ENCODE measurements at regions not wholly inside any gene's neighbourhood (a gene's known extent, or its start where the extent isn't known, plus 50 kb on each side); places are given as distances from the start of the nearest gene placed in this dataset.

DNA sequence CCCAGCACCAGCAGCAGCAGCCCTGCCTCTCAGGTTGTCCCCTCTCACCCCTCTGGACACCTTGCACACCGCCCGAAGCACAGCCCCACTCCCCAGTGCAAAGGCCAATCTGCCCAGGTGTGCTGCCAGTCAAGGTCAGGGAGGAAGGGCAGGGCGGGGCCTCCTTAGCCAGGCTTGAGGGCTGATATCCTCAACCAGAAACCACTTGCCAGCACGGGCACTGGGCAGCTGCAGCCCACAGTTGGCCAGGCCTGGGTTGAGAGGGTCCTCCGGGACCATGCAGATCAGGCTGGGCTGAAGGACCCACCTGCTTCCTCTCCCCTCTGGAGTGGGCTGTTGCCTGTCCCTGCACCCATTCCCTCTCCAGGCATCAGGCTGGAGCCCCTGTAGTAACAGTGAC lies 588.3 kb downstream of the NPHP4 start:
- no peak for DNase-seq

- no peak for DNase-seq
These were observed 589.6 kb downstream of the NPHP4 start for GRCh38 chr1:5402618-5403017.

DNA sequence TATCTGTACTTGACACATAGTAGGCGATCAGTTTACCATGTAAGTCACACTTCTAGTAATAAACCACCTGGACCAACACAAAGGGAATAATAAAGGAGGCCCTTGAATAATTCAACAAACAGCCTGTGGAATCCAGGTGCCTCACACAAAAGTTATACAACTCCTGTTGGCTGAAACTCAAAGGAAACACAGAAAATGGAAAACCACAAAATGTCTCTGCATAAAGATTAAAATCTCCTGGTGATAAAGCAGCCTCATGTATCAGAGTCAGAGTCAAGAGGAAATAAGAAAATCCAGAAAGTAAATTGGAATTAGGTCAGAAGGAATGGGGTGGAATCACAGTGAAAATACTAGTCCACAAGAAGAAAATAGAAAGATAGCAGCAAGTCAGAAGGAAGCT lies 592.5 kb downstream of the NPHP4 start:
- no peak for DNase-seq

DNA sequence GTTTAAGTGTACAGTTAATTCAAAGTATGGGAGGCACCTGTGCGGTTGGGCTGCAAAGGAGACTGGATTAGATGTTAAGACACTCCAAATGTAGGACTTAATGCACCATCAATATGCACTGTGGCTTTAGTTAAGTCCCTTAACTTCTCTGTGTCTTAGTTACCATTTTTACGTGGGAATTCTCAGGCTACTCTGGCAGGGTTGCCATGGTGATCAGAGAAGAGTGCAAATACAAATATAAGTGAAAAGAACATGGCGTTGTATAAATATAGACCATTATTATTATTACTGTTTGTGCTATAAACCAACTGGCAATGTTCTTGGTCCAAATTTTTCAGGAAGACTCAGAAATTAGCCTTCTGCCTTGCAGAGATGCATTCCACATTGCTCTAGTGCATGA lies 595.6 kb downstream of the NPHP4 start:
- DNase-seq = no peak

- peak; percentile 57 for DNase-seq
These were observed 598.1 kb downstream of the NPHP4 start for GRCh38 chr1:5394111-5394510.

DNA sequence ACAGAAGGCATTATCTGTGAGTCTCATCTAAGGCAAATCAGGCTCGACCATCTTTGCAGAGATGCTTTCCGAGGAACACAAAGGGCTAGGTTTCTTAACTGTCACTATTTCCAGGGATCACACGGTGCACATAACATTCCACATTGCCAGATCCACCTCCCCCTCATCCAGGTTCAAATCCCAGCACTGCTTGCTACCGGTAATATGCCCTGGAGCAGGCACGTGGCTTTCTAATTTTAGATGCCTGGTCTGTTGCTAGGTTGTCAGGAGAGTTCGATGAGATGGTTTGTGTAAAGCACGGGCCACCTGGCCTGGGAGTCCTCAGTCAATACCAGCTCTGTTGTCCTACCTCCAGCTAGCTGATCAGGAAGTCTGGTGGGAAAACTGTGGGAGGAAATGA lies 598.6 kb downstream of the NPHP4 start:
- no peak for DNase-seq

GRCh38 chr1:5393146-5393545 lies 599.1 kb downstream of the NPHP4 start:
- no peak for DNase-seq

GRCh38 chr1:5391725-5392124 lies 600.5 kb downstream of the NPHP4 start:
- DNase-seq = no peak

- DNase-seq = peak; percentile 23
These were observed 601.7 kb downstream of the NPHP4 start for GRCh38 chr1:5390504-5390903.

DNA sequence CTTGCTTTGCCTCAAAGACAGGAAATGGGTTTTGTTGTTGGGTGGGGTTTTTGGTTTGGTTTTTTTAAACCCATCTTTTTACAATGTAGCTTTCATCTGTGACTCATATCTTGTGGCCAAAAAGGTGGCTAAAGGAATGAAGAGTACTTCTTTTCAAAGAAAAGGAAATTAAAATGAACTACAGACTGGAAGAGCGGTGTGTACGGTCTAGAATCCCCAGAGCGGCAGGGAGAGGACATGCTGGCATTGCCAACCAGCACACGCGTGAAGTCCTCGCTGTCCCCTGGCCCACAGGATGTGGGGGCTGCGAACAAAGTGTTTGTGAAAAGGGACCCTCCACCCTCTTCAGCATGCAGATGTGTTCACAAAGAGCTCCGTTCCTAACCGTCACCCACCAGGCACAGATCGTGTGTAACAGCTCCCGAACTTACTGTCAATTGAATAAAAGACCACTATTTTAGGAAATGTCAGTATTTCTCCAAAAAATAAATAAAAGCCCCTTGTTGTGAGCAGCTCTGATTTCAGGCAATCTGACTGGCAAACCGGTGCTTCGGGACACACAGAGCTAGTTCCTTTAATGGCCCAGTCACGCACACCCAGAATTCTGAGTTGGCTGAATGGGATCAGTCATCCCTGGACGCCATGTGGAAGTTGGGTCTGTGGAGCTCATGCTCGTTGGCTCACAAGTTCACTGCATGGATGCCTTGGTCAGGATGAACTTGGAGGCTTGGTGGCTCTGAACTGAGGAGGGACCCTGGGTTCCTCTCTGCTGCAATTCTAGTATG lies 602.9 kb downstream of the NPHP4 start:
- DNase-seq = no peak

GRCh38 chr1:5388622-5389021 lies 603.6 kb downstream of the NPHP4 start:
- no peak for DNase-seq

DNA sequence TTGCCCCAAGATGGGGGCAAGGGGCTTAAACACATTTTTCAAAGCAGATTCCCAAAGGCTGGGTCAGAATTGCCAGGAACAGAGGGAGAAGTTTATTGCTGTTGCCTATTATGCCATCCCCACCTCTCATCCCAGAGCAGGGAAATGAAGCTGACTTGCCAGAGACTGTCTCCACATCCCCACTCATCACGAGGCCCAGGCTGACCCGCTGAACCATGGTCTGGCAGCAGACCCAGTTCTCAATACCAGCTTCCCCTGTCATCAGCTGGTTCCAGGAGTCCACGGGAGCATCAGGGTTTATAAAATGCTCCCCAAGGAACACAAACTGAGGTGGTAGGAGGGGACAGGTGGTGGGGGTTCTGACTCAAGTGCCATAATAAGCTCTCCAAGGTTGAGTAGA lies 605.9 kb downstream of the NPHP4 start:
- DNase-seq = no peak

- no peak for DNase-seq
These were observed 606.3 kb downstream of the NPHP4 start for GRCh38 chr1:5385956-5386355.

DNA sequence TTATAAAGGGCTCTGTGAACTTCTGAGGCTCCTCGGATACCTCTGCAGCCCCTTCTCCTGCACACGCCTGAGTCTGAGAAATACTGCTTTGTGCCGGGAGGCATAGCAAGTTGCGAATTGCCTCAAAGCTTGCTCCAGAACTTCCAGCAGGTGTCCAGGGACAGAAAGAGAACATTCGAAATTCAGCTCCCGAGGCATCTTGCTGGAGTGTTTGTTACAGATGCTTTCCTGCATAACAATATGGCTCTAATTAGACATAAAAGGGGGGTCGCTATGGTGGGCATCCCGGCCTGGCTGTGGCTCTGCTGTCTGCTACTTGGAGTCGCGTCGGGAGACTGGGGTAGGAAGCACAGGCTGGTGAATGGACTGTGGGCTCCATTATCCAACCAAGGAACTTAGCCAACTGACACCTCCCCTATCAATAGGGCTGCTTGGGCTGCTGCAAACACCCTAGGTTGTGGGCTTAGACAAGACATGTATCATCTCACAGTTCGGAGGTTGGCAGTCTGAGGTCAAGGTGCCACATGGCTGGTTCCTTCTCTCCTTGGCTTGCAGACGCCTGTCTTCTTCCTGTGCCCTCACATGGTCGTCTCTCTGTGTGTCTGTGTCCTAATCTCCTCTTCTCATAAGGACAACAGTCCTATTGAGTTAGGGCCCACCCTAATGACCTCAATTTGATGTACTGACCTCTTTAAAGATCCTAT lies 607.0 kb downstream of the NPHP4 start:
- DNase-seq = no peak

DNA sequence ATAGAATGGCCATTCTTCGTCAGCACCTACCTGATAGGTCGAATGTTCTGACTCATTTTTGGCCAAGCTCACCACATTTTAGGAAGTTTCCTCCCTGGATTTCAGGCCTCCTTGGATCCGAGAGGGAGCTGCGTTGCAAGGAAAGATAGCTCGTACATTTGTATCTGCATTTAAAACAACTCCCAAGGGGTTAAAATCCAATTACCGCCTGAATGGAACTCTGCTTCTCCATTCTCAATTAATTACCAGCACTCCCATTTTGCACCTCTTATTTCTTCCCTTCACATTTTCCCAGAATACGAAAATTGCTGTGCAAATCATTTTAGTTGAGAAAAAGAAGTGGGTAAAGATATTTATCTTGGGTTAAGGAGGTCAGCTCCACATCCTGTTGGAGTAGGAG lies 610.7 kb downstream of the NPHP4 start:
- no peak for DNase-seq

- DNase-seq = no peak
These were observed 613.0 kb downstream of the NPHP4 start for GRCh38 chr1:5379176-5379759.

DNA sequence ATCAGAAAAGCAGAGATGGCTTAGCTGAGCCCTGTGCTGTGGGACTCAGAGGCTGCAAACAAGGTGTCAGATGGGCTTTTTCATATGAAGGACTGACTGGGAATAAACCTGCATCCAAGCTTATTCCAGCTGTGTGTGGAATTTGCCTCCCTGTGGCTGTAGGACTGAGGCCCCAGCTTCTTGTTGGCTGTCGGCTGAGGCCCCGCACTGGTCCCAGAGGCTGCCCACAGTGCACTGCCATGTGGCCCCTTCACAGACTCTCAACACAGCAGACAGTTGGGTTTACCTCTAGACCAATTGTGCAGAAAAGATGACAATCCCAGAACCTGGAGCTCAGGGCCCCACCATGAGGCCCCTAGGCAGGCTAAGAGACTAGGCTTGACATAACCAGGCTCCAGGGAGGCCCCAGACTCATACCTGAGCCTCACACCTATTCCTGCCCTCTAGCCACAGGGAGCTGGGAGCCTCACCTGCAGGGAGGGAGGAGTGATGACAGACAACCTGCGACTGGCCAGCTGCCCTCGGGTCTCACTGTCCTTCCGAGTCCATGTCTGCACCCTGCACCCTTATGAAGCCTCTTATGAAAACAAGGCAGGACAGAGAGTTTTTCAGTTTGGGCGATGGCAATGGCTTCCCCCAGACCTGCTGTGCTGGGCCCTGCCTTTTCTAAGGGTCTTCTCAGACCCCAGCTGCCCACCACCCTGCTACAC lies 615.5 kb downstream of the NPHP4 start:
- DNase-seq = no peak

DNA sequence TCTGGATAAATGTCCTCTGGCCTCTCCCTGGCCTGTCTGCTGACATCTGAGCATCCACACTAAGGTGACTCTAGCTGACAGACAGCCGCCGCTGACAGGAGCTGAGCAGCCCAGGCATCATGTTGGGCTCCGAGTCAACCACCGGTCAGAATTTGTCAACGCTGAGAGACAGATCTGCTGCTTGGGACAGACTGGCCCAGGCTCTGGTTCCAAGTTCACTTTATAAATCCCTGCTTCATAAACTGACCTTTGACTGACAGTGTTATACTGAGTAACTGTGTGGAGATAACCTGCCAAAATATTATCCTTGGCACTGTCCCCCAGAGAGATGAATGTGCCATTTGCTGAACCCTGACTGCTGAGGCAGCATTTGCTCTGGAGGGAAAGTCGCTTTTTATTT lies 616.7 kb downstream of the NPHP4 start:
- no peak for DNase-seq

DNA sequence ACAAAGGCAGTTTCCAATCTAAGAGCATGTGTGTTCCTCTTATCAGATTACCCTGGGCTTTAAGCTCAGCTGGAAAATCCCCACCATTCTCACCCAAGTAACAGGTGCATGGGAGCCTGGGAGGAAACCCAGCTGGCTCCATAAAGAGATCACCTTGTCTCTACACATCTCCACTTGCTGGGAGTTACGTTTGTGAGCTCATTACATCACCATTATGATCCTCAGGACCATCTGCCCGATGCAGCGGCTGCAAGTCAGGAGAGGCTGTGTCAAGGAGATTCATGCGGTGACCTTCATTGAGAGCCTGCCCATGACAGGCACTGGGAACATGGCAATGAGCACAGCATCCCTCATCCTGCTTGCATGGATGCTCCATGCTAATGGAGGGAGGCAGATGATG lies 618.0 kb downstream of the NPHP4 start:
- DNase-seq = no peak

GRCh38 chr1:5373281-5373680 lies 618.9 kb downstream of the NPHP4 start:
- DNase-seq = no peak

- no peak for DNase-seq
These were observed 621.0 kb downstream of the NPHP4 start for GRCh38 chr1:5371270-5371669.

- no peak for DNase-seq
These were observed 621.9 kb downstream of the NPHP4 start for GRCh38 chr1:5370311-5370710.

- DNase-seq = no peak
These were observed 623.0 kb downstream of the NPHP4 start for GRCh38 chr1:5369223-5369622.

DNA sequence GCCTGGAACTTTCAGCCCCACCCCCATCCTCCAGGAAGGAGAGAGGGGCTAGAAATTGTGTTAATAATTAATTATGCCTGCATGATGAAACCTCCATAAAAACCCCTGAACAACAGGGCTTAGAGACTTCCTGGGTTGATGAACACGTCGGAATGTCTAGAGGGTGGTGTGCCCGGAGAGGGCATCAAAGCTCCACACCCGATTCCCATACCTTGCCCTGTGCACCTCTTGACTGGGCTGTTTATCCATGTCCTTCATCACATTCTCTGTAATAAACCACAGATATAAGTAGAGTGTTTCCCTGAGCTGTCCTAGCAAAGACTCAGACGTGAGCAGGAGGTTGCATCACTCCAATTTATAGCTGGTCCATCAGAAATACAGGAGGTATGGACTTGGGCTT lies 624.0 kb downstream of the NPHP4 start:
- no peak for DNase-seq
